Activated naive CD4-positive, alpha-beta T cell treated with anti-CD3 and anti-CD28 coated beads, Interleukin-2, amount 10 ng/mL, durations not matched to agents 7 days and 5 days (primary cell): ENCODE measurements at regions not wholly inside any gene's neighbourhood (a gene's known extent, or its start where the extent isn't known, plus 50 kb on each side); places are given as distances from the start of the nearest gene placed in this dataset.

ENCODE experiments used
- CTCF ChIA-PET: fragments of 350-600 bp; sonication (Branson Sonifier 250); formaldehyde crosslinking; loops from one replicate; lab custom pipeline; 2021; ENCODE audit warnings: antibody characterized with exemption; lab: Charles Lee
- DNase-seq: peaks from one replicate; pipeline ENCODE4 v3.0.0-alpha.2; 2020
- H3K27ac Mint-ChIP-seq: one replicate; pipeline ENCODE4 v1.8.0; 2021; ENCODE audit warnings: mild to moderate bottlenecking, moderate library complexity, mixed read lengths
- H3K27me3 Mint-ChIP-seq: one replicate; pipeline ENCODE4 v1.8.0; 2021; ENCODE audit warnings: mild to moderate bottlenecking, mixed read lengths
- H3K36me3 Mint-ChIP-seq: one replicate; pipeline ENCODE4 v1.8.0; 2021; ENCODE audit warnings: mixed read lengths
- H3K4me1 Mint-ChIP-seq: one replicate; pipeline ENCODE4 v1.8.0; 2021; ENCODE audit warnings: mixed read lengths
- H3K4me3 Mint-ChIP-seq: one replicate; pipeline ENCODE4 v1.8.0; 2021; ENCODE audit warnings: mild to moderate bottlenecking, moderate library complexity, mixed read lengths
- H3K9me3 Mint-ChIP-seq: one replicate; pipeline ENCODE4 v1.8.0; 2021; ENCODE audit warnings: mixed read lengths

- Mint-ChIP-seq H3K36me3 (no peaks in the 10 kb centered on the region), H3K9me3 (no peaks in the 10 kb centered on the region), H3K4me1 (no peaks in the 10 kb centered on the region), H3K4me3 (no peak overlapping the region), H3K27ac (no peak overlapping the region), H3K27me3 (no peaks in the 10 kb centered on the region)
- CTCF ChIA-PET = interaction anchor here (0.9 kb wide), 1 partner anchor 132 kb away, joined by 3 read pairs; no protein-coding TSS in a partner anchor
- no peak for DNase-seq
Measured at GRCh38 chr18:77866351-77866750, 616.7 kb downstream of the GALR1 start.

GRCh38 chr18:77870199-77870598 is 620.6 kb downstream of the GALR1 start:
- no peaks in the 10 kb centered on the region for H3K36me3 Mint-ChIP-seq
- H3K9me3 Mint-ChIP-seq = no peaks in the 10 kb centered on the region
- DNase-seq = no peak
- no peak overlapping the region for H3K4me3 Mint-ChIP-seq
- H3K4me1 Mint-ChIP-seq = no peaks in the 10 kb centered on the region
- H3K27me3 Mint-ChIP-seq = no peaks in the 10 kb centered on the region
- CTCF ChIA-PET = no interaction called here
- no peak overlapping the region for H3K27ac Mint-ChIP-seq

- no peaks in the 10 kb centered on the region for H3K9me3 Mint-ChIP-seq
- H3K4me3 Mint-ChIP-seq = no peak overlapping the region
- no peaks in the 10 kb centered on the region for H3K4me1 Mint-ChIP-seq
- no peak overlapping the region for H3K27ac Mint-ChIP-seq
- no peaks in the 10 kb centered on the region for H3K27me3 Mint-ChIP-seq
- no peaks in the 10 kb centered on the region for H3K36me3 Mint-ChIP-seq
- CTCF ChIA-PET = no interaction called here
- no peak for DNase-seq
Measured at GRCh38 chr18:77870894-77871293, 621.2 kb downstream of the GALR1 start.

- Mint-ChIP-seq H3K27ac (no peak overlapping the region), H3K9me3 (no peaks in the 10 kb centered on the region), H3K36me3 (no peaks in the 10 kb centered on the region), H3K4me3 (no peak overlapping the region), H3K27me3 (no peaks in the 10 kb centered on the region), H3K4me1 (no peaks in the 10 kb centered on the region)
- CTCF ChIA-PET = no interaction called here
- no peak for DNase-seq
Measured at GRCh38 chr18:77872166-77872565, 622.5 kb downstream of the GALR1 start.

GRCh38 chr18:77876319-77876865 is 626.7 kb downstream of the GALR1 start:
- Mint-ChIP-seq H3K4me1 (no peaks in the 10 kb centered on the region), H3K27ac (no peak overlapping the region), H3K36me3 (no peaks in the 10 kb centered on the region), H3K27me3 (no peaks in the 10 kb centered on the region), H3K9me3 (no peaks in the 10 kb centered on the region), H3K4me3 (no peak overlapping the region)
- no peak for DNase-seq
- CTCF ChIA-PET = interaction anchor here (1.1 kb wide), 1 partner anchor 24 kb away, joined by 4 read pairs; no protein-coding TSS in a partner anchor

- H3K36me3 Mint-ChIP-seq = no peaks in the 10 kb centered on the region
- no peaks in the 10 kb centered on the region for H3K9me3 Mint-ChIP-seq
- no peaks in the 10 kb centered on the region for H3K27me3 Mint-ChIP-seq
Measured at GRCh38 chr18:77879829-77880228, 630.2 kb downstream of the GALR1 start.

GRCh38 chr18:77884454-77884853 is 634.8 kb downstream of the GALR1 start:
- CTCF ChIA-PET = no interaction called here
- no peak for DNase-seq
- Mint-ChIP-seq H3K27ac (no peak overlapping the region), H3K9me3 (no peaks in the 10 kb centered on the region), H3K36me3 (no peaks in the 10 kb centered on the region), H3K27me3 (no peaks in the 10 kb centered on the region), H3K4me1 (no peaks in the 10 kb centered on the region), H3K4me3 (no peak overlapping the region)

More at GRCh38 chr18:77879829-77880228, 630.2 kb downstream of the GALR1 start:
- no peak overlapping the region for H3K27ac Mint-ChIP-seq
- CTCF ChIA-PET = no interaction called here
- DNase-seq = no peak
- H3K4me3 Mint-ChIP-seq = no peak overlapping the region
- H3K4me1 Mint-ChIP-seq = no peaks in the 10 kb centered on the region

- no peak for DNase-seq
- no peaks in the 10 kb centered on the region for H3K4me1 Mint-ChIP-seq
- H3K9me3 Mint-ChIP-seq = no peaks in the 10 kb centered on the region
- CTCF ChIA-PET = no interaction called here
- no peak overlapping the region for H3K27ac Mint-ChIP-seq
- peaks cover 9% of the 10 kb centered on the region for H3K27me3 Mint-ChIP-seq
- H3K4me3 Mint-ChIP-seq = no peak overlapping the region
- no peaks in the 10 kb centered on the region for H3K36me3 Mint-ChIP-seq
Measured at GRCh38 chr18:77894060-77894459, 644.4 kb downstream of the GALR1 start.

- Mint-ChIP-seq H3K4me3 (no peak overlapping the region), H3K27ac (no peak overlapping the region), H3K27me3 (peaks cover 15% of the 10 kb centered on the region), H3K4me1 (peaks cover 6% of the 10 kb centered on the region), H3K9me3 (no peaks in the 10 kb centered on the region), H3K36me3 (no peaks in the 10 kb centered on the region)
- CTCF ChIA-PET = no interaction called here
- DNase-seq = no peak
Measured at GRCh38 chr18:77895250-77895649, 645.6 kb downstream of the GALR1 start.

GRCh38 chr18:77896586-77897252 is 647.1 kb downstream of the GALR1 start:
- H3K4me3 Mint-ChIP-seq = no peak overlapping the region
- CTCF ChIA-PET = no interaction called here
- H3K27me3 Mint-ChIP-seq = peaks cover 18% of the 10 kb centered on the region
- H3K9me3 Mint-ChIP-seq = no peaks in the 10 kb centered on the region
- peaks cover 6% of the 10 kb centered on the region for H3K4me1 Mint-ChIP-seq
- H3K36me3 Mint-ChIP-seq = no peaks in the 10 kb centered on the region
- H3K27ac Mint-ChIP-seq = no peak overlapping the region
- DNase-seq = no peak

- Mint-ChIP-seq H3K4me3 (no peak overlapping the region), H3K27me3 (peaks cover 18% of the 10 kb centered on the region), H3K27ac (no peak overlapping the region), H3K36me3 (no peaks in the 10 kb centered on the region), H3K9me3 (no peaks in the 10 kb centered on the region), H3K4me1 (peaks cover 6% of the 10 kb centered on the region)
- no peak for DNase-seq
- CTCF ChIA-PET = no interaction called here
Measured at GRCh38 chr18:77897606-77898005, 648.0 kb downstream of the GALR1 start.

GRCh38 chr18:77899972-77900754 is 650.5 kb downstream of the GALR1 start:
- no peak overlapping the region for H3K4me3 Mint-ChIP-seq
- H3K36me3 Mint-ChIP-seq = no peaks in the 10 kb centered on the region
- no peaks in the 10 kb centered on the region for H3K9me3 Mint-ChIP-seq
- CTCF ChIA-PET = interaction anchor here (0.6 to 1.3 kb wide), 4 partner anchors 11 to 1490 kb away, joined by 3 to 6 read pairs (median 4); no protein-coding TSS in a partner anchor
- peak; percentile 70 for DNase-seq
- H3K27me3 Mint-ChIP-seq = peaks cover 18% of the 10 kb centered on the region
- H3K27ac Mint-ChIP-seq = no peak overlapping the region
- peaks cover 6% of the 10 kb centered on the region for H3K4me1 Mint-ChIP-seq

GRCh38 chr18:77905011-77905410 is 655.4 kb downstream of the GALR1 start:
- H3K4me3 Mint-ChIP-seq = no peak overlapping the region
- no peaks in the 10 kb centered on the region for H3K9me3 Mint-ChIP-seq
- peaks cover under 1% of the 10 kb centered on the region for H3K4me1 Mint-ChIP-seq
- H3K36me3 Mint-ChIP-seq = no peaks in the 10 kb centered on the region
- no peak for DNase-seq
- no peak overlapping the region for H3K27ac Mint-ChIP-seq
- CTCF ChIA-PET = no interaction called here
- peaks cover 5% of the 10 kb centered on the region for H3K27me3 Mint-ChIP-seq

- H3K27me3 Mint-ChIP-seq = no peaks in the 10 kb centered on the region
- no peaks in the 10 kb centered on the region for H3K36me3 Mint-ChIP-seq
- no peaks in the 10 kb centered on the region for H3K9me3 Mint-ChIP-seq
- H3K4me3 Mint-ChIP-seq = no peak overlapping the region
- H3K4me1 Mint-ChIP-seq = no peaks in the 10 kb centered on the region
- no peak for DNase-seq
- CTCF ChIA-PET = no interaction called here
- no peak overlapping the region for H3K27ac Mint-ChIP-seq
Measured at GRCh38 chr18:77905449-77906055, 655.9 kb downstream of the GALR1 start.
